COLO668 (cell line): ENCODE measurements at regions not wholly inside any gene's neighbourhood (a gene's known extent, or its start where the extent isn't known, plus 50 kb on each side); places are given as distances from the start of the nearest gene placed in this dataset.

Experiments used
- DNase-seq: peaks from one replicate; lab custom pipeline; 2025; ENCODE audit not compliant: unreplicated experiment; lab: John Stamatoyannopoulos, UW

DNA sequence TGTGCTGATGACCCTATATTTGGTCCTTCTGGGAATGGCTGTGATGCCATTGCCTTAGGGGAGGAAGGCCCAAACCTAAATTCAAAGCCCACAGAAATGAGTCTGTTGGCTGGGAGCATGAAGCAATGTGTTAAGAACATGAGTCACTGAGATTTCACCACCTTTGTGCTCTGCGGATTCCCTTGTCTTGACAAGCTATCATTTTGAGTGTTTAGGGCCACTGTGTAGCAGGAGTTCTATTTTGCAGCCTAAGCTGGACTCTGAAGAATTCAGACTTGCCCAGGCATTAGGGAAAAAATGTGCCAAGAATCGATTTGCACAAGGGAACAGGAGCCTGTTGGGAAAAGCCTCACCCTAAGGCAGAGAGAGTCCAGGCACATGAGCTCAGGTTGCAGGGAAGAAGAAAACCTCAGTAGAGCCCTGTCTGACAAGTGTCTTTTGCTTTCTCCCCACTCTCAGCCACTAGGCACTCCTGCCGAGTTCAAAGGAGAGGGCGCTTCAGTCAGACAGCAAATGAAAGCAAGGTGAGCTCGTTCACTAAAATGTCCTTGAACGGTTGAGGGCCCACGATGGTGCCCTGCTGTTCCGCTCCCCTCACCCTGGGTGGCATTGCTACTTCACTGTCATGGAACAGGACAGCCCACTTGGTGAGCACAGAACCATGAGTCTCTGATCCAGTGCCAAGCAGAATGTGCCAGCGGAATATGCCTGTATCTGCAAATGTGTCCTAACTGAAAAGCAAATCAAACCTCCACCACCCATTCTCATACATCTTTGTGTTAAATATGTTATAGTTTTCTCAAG lies 93.6 kb downstream of the PRLHR start:
- no peak for DNase-seq

DNA sequence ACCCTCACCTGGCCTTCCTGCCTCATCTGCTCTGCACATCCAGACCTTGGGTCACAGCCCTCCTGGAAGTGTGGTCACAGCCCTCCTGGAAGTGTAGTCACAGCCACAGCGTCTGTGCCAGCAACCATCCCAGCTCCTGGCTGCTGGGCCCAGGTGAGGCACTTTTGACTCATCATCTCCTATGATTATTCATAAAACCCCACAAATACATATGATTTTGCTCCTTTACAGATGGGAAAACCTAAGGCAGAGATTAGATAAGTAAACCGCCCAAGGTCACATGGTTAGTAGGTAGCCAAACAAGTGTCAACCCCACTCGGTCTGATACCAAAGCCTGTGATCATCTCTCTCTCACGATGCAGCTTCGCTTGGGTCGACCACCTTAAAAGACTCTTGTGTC lies 94.3 kb downstream of the PRLHR start:
- no peak for DNase-seq

DNA sequence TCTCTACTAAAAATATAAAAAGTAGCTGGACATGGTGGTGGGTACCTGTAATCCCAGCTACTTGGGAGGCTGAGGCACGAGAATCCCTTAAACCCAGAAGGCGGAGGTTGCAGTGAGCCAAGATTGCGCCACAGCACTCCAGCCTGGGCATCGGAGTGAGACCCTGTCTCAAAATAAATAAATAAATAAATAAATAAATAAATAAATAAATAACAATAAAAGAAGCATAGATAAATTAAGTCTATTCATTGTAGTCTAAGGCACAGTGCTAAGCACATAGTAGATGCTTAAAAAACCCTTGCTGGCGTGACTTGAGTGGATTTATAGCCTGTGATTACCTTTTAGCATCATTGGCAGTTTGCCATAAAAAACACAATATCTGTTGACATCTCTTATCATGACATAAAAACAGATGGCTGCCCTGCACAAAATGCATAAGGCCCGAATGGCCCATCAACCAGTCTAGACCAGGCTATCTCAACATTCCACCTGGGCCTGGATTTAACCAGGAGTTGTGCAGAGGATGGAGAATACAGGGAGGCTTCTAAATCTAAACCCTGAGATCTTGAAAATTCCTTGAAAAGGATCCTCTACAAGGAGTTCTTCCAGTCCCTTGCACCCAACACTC lies 94.9 kb downstream of the PRLHR start:
- no peak for DNase-seq

DNA sequence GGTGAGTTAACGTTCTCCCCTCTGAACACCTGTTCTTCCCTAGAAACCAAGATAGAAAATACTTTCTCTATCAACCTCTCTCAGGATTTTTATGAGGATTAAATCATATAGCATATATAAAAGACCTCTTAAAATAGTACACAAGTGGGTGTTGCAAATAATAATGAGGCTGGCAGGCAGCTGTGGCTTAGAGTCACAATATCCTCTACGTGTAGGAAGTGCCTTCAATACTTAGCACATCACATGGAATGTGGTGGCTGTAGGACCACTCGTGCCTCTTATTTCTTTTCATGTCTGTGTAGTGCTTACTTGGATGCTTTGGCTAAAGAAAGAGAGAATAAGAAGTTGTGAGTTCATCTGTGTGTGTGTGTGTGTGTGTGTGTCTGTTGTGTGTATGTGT lies 96.3 kb downstream of the PRLHR start:
- DNase-seq = no peak

DNA sequence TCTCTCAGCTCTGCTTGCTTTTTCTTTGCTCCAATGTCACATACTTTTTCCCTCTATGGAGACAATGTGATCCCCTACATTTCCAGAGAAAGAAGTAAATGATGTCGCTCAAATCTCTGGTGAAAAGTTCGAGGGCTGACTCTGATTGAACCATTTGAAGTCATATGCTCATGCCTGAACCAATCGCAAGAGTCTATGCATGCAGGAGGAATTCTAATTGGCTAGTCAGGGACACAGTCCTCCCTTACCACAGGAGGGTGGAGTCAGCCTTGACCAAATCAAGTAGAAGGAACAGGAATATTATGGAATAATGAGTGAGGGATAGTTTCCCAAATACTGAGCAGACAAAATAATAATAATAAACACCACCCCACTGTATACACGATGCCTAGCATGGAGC lies 96.8 kb downstream of the PRLHR start:
- DNase-seq = no peak

DNA sequence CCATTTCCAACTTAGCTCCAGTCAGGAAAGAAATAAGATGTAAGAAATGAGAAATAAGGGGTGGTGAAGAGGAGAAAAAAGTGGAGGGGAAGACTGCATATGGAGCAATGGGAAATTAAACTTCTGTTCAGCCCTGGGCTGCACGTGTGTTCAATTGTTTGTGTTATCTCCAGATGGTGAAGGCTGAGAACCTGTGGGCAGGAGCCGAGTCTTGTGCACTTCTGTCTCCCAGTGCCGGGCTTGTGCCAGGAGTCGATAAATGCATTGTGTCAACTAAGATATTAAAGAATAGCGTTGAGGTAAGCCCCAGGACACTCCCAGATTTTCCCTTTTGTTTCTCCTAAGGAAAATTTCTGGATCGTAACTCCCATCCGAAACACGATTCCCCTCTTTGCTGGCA lies 98.2 kb downstream of the PRLHR start:
- no peak for DNase-seq

DNA sequence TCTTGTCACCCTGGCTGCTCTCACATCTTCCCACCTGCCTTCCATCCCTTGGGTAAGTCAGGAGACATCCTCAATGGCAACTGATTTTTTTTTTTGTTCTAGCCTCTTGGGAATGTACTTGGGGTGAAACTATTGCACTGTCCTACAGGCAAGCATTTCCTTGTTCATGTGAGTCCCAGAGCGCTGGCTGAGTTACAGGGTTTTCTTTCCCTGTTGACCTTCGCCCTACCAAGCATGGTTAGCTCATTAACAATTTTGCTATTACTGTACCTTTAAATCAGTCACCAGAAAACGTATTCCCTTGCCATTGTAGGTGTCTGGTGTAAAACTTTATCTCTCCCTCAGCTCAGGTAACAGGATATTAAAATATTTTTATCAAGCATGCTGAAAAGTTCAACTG lies 98.9 kb downstream of the PRLHR start:
- DNase-seq = no peak

DNA sequence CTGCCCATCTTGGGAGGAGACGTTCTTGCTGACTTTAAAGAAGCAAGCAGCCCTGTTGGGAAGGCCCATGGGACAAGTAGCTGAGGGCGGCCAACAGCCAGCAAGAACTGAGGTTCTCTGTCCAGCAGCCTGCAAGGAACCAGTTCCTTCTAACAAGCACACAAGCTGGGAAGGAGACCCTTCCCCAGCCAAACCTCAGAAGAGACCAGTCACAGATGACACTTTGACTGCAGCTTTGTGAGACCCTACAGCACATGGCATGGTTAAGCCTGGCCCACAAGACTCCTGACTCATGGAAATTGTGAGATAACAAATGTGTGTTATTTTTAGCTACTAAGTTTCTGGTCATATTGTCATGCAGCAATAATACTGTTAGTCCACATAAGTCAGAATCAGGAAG lies 99.9 kb downstream of the PRLHR start:
- DNase-seq = no peak

DNA sequence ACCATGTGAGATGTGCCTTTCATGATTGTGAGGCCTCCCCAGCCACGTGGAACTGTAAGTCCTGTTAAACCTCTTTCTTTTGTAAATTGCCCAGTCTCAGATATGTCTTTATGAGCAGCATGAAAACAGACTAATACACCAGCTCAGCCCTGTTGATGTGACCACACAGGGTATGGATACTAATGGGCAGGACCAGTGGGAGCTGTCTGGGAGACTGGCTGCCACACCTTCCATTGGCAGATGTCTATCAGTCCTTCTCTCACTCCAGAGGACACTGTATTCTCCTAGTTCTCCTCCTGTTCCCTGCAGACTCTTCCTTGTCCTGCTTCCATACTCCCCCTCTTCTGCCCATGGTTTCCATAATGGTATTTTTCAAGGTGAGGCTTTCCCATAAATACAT lies 104.4 kb downstream of the PRLHR start:
- no peak for DNase-seq

DNA sequence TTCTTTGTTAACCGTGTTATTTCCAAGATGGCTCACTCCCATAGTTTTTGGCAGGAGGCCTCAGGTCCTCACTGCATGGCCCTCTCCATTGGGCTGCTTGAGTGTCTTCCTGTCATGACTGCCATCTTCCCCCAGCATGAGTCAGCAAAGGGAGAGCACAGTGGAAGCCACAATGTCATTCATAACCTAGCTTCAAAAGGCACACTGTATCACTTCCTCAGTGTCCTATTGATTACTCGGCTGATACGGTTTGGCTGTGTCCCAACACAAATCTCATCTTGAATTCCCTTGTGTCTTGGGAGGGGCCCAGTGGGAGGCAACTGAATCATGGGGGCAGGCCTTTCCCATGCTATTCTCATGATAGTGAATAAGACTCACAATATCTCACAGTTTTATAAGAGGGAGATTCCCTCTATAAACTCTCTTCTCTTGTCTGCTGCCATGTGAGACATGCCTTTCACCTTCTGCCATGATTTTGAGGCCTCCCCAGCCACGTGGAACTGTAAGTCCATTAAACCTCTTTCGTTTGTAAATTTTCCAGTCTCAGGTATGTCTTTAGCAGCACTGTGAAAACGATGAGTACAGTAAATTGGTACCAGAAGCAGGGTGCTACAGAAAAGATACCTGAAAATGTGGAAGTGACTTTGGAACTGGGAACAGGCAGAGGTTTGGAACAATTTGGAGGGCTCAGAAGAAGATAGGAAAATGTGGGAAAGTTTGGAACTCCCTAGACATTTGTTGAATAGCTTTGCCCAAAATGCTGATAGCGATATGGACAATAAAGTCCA lies 106.5 kb downstream of the PRLHR start:
- DNase-seq = peak; percentile 17

DNA sequence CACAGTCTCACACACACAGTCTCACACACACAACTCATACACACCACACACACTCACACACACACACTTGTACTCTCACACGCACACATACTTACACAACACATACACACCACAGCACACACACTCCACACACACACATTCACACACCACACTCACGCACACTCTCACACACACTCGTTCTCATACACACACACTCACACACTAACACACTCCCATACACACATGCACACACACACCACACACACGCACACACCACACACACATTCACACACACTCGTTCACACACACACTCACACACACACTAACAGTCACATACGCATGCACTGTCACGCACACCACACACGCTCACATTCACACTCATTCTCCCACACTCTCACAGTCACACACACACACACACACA lies 109.8 kb downstream of the PRLHR start:
- no peak for DNase-seq

DNA sequence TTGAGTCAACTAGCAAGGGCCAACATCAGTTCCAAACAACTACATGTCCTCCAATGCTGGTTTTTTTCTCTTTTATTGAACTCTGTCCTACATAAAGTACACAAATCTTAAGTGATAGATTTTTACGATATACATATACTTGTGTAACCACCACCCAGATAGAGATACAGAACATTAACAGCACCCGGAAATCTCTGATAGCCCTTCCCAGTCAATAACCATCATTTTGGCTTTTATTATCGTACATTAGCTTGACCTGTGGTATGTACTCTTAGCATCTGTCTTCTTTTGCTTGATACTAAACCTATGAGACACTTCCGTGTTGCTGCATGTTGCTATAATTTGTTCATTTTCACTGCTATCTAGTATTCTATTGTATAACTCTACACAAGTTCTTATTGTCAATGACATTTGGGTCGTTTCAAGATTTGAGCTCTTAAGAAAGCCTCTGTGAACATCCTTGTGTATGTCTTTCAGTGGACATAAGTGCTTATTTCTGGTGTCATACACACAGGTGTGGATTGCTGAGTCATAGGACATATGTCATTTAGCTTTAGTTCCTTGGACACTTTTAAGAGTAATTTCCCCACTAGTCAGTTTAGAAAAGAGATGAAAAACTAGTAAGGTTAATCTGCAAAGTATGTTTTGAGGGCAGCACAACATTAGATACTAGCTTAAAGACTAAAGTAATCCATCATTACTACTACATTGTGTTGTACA lies 111.1 kb downstream of the PRLHR start:
- no peak for DNase-seq

DNA sequence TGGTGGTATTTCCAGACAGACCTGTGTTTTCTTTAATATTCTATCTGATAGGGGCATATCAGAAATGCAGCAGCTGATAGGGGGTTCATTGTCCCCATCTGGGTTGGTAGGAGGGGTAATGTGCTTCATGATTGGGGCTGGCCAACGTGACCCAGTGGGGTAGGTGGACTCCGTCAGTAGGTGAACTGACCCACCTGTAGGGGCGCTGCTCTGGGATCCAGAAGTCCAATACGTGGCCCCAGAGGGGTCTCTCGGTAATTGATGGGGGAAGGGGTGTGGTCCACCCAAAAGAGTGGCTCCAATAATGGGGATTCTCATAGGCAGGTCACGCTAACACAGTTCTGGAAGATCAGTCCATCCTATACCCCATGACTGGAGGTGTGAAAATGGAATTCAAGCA lies 112.0 kb downstream of the PRLHR start:
- DNase-seq = no peak

DNA sequence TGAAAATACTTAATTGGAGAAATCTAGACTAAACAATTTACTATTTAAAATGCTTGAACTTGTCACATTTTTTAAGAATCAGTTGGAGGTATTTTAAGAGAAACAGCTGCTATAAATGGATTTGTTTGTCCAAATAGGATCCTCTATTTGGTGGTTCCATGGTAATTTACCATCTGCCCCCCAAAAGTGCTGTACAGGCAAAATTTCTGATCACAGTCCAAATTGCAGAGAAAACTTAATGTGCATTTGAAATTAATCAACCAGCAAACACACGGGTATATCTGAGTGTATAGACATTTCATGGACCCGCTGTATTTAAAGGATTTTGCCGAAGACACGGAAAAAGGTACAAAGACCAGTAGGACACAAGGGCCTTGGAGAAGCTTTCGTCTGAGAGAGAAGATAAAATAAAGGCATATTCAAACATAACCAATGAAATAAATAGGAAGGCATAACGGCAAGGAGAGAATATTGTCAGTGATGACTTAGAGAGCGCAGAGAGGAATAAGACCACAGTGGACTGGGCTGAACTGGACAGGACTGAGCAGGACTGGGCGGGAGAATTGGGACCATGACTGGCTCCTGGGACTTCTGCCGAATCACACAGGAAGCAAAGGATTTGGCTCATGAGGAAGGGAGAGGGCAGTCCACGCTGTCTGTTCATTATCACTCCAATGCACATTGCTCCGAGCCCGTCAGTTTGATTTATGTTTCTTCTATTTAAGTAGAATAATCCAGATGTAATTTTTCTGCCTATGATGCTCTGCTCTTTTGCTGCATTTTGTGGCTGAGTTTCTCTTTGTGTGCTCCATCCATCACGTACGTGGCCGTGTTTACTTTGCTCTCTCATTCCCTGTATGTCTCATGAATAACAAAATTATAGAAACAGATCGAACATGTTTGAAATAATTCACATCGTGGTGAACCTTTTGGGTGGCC lies 112.8 kb downstream of the PRLHR start:
- no peak for DNase-seq

DNA sequence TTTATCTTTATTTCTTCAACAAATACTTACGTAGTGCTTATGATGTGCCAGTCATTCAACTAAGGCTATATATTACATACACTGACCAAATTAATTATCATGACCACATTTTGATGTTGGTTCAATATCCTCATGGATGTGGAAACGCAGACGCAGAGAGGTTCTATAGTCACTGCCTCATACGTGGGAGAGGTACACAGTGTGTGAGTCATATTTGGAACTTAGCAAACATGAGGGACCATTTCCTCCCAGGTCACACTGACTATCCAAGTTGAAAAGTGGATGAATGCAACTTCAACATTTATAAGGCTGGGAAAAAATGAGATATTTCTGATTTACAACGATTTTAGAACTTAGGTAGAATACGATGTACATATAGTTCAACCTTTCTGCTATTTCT lies 113.6 kb downstream of the PRLHR start:
- DNase-seq = no peak

DNA sequence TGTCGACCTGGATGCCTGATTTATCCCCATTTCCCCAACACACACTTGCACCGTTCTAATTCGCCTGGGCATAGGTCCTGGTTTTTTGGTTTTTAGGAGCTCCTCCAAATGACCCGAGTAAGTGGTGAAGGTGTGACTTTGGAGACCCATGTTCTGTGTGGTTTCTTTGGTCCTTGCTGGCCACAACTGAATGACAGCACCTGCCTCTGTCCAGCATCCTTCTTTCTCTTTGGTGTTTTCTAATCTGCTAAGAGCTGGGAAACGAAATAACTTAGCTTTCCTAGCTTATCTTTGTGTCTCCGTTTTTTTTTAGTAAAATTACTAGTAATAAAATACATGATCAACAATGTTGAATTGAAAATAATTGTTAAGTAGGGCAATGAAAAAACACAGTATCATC lies 120.2 kb downstream of the PRLHR start:
- no peak for DNase-seq

DNA sequence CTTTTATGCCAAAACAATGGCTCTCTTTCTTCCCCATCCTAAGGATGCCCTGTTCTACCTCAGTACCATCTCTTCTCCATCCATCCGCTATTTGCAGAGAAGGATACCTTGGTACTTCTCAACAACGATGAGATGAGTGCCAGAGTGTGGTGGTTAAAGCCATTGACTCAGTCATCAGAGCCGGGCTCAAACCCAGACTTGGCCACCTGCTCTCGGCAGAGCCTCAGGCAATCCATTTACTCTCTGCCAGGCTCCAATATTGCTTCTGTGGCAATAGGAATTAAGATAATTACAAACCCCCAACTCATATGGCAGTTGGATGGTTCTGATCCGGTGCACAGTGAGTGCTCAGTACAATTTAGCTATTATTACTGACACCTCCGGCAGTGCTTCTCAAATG lies 121.3 kb downstream of the PRLHR start:
- no peak for DNase-seq

DNA sequence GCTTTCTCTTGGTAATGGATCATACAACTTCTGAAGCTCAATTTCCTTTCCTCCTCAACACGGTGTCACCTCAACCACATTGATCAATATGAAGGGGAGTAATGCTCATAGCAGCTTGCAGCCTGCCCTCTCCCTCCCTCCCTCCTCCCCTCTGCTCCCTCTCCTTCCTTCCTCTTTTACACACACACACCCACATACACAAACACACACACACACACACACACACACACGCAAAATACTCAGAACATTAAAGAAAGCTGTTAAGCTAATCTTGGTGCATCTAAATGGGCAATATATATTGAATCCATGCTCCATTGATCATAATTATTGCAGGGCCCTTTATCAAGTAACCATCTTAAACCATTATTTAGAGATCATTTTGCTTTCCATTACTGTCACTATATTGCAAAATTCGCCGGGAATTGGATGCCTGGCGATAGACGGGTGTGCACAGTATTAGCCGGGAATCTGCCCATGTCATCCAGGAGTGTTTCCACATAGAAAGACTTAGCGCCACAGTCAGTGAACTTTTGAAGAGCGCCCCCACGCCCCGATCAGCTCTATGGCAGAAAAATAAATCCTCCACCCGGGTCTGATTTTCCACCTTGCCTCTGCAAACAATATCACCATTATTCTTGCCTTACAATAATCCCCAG lies 122.0 kb downstream of the PRLHR start:
- peak; percentile 23 for DNase-seq

DNA sequence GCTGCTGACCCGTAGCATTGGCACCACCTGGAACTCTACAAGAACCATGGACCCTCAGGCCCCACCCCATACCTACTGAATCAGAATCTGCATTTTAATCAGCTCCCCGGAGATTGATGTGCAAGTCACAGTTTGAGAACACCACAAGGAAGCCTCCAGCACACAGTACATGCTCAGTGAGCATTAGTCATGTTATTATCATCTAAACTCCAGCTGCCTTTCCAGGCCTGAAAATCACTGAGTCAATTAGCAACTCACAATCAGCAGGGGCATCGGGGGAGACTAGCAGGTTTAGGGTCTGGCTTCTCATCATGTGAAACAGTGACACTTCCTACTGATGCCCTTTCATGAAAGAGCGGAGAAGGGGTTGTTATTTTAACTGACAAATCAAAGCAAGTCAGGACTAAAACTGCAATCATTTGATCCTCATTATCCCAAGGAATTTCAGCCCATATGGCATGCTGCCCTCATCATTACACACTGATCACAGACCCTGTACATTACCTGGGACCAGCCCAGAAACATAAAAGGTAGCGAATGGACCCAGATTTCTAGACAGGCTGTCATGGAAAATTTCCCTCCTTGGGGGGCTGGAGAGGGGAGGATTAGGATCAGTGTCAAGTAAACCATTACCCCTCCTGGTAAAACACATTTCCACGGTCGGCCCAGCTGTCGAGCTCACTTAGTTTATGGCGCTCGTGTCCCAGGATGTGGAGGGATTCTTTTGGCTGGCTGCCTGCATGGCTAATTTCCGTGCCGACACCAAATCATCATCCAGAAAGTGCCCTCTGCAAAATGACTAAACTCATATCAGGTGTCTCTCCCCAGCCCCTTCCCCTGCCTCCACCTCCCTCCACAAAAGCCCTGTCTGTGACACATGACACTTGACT lies 122.8 kb downstream of the PRLHR start:
- DNase-seq = peak; percentile 23
